Cardiac fibroblast (primary cell): ENCODE measurements at regions not wholly inside any gene's neighbourhood (a gene's known extent, or its start where the extent isn't known, plus 50 kb on each side); places are given as distances from the start of the nearest gene placed in this dataset.
A peak's percentile ranks its signal among the peaks of the same experiment; 100 is the strongest.

Experiments
- DNase-seq, 2 donors: peaks; one replicate each; pipeline versions ENCODE4 v3.0.0 to v3.0.0-alpha.2; 2010; ENCODE audit warnings: low read depth in 2 of 2
- H3K4me3 ChIP-seq, 2 donors: replicated peaks in 1 of 2; 1 replicate in 1 of 2; 2 replicates in 1 of 2; pipeline ENCODE4 v1.5.1; 2011; ENCODE audit warnings: low read depth in 2 of 2, low read length in 2 of 2, mild to moderate bottlenecking in 2 of 2, moderate library complexity in 1 of 2
- CTCF ChIP-seq: IDR thresholded peaks from one replicate; pipeline ENCODE4 v1.5.1; 2011; ENCODE audit warnings: low read depth, mild to moderate bottlenecking, low read length, inconsistent platforms

- H3K4me3 ChIP-seq: no peak overlapping the region
- DNase-seq: no peak
- no peak for TF ChIP-seq CTCF
These were observed 219.0 kb upstream of the PROK2 start for GRCh38 chr3:72003936-72004335.

DNA sequence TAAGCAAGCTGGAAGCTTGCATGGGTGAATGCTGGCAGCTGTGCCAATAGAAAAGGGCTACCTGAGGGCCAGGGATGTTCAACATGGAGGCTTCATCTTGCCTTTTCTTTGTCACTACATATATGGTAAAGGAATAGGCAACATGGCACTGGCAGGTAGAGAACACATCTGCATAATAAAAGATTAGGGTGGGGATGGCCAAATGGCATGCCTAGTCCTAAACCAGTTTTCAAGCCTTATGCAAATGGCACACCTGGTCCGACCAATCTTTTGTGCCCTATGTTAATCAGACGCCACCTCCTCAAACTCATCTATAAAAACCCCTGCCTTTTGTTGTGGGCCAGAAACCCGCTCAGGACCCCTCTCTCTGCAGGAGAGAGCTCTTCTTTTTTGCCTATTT is 216.8 kb upstream of the PROK2 start:
- DNase-seq: no peak
- no peak for TF ChIP-seq CTCF
- H3K4me3 ChIP-seq: no peak overlapping the region

- TF ChIP-seq CTCF: no peak
- DNase-seq: peak; percentile 62 to 98
- H3K4me3 ChIP-seq: no peak overlapping the region
These were observed 214.2 kb upstream of the PROK2 start for GRCh38 chr3:71998995-71999673.

GRCh38 chr3:71997066-71997653 is 212.2 kb upstream of the PROK2 start:
- no peak for TF ChIP-seq CTCF
- peak in 1 of 2 donors; percentile 45 for DNase-seq
- no peak overlapping the region for H3K4me3 ChIP-seq

DNA sequence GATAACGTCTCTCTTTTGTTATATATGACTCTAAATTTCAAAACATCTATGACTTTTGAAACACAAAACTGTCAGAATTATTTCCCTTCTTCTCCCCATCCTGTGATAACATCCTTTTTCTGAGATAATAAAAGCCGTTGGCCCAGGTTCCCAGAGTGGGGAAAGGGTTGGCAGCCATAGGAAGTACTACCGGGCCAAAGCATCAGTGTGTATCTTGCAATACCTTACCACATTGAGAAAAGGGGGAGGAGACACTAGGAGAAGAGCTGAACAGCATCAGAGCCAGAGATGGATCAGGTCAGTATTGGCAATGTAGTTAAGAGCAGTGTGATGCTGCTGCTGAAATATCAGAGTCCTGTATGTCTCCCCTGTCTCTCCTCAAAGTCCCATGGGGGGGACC is 210.0 kb upstream of the PROK2 start:
- TF ChIP-seq CTCF: no peak
- DNase-seq: peak in 1 of 2 donors; percentile 13

DNA sequence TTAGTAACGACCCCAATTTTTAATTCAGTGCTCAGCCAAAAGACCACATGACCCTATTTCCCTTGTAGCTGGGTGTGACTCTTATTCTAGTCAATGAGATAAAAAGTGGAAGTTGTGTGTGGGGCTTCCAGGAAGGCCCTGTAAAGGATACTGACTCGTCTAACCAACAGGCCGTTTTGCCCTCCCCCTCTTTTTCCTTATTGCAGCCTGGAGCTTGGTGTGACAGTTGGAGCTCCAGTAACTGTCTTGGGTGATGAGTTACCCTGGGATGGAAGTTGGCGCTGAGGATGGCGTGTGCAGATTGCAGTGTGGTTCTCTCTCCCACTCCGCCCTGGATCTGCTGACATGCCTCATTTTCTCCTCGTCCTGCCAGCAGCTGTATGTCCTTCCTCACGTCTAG is 209.3 kb upstream of the PROK2 start:
- H3K4me3 ChIP-seq: no peak overlapping the region
- DNase-seq: no peak
- no peak for TF ChIP-seq CTCF

More for the DNA sequence above, 210.0 kb upstream of the PROK2 start:
- no peak overlapping the region for H3K4me3 ChIP-seq
